HG03354 (cell line): ENCODE measurements at regions not wholly inside any gene's neighbourhood (a gene's known extent, or its start where the extent isn't known, plus 50 kb on each side); places are given as distances from the start of the nearest gene placed in this dataset.
A peak's percentile ranks its signal among the peaks of the same experiment; 100 is the strongest.
"Not testable (repeated sequence)": the region's sequence is repeated elsewhere in the genome, so short reads cannot be mapped to it uniquely, and the experiment has no call there.

ENCODE experiments used
- ATAC-seq: cut with Tn5 transposase; IDR thresholded peaks from one replicate; pipeline ENCODE4 v1.9.1; 2021; ENCODE audit warnings: mild to moderate bottlenecking; ENCODE audit not compliant: unreplicated experiment, poor library complexity, severe bottlenecking

DNA sequence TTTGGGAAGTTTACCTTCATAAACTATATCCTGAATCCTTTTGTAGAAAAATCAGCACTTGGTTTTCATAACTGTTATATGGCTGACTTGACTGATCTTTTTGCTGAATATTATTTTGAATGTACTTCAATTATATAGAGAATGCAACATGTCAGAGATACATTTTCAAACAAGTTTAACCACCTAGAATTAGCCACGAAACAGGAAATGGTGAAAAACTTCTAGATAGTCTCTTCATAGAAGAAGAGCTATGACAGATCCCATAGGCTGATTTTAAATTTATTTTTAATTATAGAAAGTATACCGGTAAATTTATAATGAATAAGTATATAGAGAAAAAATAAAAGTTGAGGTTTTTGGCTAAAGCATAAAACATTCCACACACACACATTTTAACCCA, 436.8 kb upstream of the DPPA4 start:
- ATAC-seq = no peak

DNA sequence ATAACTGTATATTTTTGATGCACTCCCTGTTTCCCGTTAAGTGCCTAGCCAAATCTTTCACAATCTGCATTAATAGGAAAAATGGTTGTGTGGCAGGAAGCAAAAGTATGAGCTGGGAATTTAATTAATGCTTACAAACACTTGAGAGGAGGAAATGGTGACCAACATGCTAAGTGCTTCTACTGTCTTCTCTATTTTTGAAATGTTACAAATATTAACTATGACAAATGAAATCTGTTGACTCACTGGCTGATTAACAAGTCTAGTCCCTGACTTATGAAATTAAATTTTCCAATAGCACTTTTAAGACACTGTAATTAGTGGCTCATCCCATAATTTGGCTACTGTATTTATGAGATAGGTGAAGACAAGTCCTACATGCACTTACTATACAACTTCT, 446.9 kb upstream of the DPPA4 start:
- ATAC-seq = no peak

DNA sequence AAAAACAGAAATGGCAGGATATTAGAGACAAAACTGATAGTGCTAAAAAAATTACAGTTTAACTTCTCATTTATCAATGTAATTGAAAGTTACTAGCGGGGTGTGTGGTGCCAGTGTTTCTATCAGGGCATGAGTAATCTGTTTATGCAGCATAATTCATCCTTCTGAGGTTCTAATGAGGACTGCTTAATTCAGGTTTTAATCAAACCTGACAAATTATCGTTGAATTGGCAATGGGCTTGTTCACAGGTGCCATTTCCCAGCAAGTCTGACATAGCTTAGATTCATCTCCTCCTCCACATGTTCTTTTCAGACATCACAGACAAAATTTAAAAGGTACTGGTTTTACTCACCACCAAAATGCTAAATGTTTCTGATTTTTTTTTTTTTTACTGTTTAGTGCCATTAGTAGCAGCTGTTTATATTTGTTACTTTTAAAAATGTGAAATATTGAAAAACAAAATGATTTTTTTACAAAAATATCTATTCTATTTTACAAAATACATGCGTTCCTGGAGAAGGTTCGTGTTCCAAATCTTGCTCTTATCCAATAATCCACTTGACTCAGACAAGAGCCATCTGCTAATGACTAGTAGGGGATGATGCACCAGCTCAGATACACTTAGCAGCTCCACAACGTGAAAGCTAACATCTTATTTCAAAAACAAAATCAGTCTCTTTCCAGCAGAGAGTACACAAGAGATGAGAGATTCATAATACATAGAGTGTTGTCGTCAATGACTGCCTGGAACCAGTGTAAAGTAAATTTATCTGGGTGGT, 447.7 kb upstream of the DPPA4 start:
- ATAC-seq = no peak

DNA sequence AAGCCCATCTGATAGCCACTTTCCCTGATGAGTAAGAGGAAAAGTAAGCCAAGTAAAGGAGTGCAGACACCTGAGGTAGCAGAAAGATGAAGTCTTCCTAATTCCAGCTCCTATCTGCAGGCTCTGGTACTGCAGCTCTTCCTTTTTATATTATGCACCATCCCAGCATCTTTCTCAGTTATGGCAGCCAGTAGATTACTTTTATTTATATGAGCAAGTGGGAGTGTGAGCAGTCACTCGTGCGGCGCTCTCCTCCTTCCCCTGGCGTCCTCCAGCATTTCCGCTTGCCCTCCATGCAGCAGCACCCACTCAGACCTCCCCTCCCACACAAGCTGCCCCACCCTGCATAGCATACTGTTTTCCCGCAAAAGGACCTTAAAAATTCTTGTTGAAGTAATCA, 465.9 kb upstream of the DPPA4 start:
- no peak for ATAC-seq

DNA sequence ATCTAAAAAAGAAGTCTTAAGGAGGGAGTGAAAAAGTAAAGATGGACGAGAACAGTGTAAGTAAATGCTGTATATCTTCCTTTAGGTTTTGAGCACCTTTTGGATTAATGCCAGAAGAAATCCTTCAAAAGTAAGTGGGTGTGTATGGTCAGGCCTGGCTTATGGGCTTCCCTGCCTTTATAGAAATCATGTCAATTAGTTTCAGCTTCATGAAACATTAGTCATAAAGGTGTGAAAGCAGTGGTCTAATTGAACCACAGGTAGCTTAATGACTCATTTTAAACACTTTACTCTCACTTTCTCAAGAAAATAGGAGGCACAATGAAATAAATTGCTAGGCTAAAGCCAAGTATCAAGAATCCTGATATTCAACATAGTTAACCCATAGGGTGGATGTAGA, 467.4 kb upstream of the DPPA4 start:
- peak; percentile 40 for ATAC-seq

DNA sequence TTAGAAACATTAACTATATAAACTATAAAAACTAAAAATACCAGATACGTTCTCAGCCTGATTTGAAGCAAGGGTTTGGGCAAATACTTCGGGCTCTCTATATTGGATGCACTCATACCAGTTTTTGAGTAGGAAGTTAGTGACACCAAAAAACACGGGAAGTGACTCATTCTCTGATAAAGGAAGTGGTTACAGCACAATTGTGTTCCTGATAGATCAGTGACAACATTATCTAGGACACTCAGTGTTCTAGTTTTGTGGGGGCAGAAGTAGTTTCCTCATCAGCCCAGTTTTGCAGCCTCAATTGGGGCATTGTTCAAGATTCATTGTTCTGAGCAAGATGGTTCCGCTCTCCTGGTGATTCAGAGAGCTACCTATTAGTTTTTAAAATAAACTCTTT, 469.6 kb upstream of the DPPA4 start:
- ATAC-seq = peak; percentile 91

DNA sequence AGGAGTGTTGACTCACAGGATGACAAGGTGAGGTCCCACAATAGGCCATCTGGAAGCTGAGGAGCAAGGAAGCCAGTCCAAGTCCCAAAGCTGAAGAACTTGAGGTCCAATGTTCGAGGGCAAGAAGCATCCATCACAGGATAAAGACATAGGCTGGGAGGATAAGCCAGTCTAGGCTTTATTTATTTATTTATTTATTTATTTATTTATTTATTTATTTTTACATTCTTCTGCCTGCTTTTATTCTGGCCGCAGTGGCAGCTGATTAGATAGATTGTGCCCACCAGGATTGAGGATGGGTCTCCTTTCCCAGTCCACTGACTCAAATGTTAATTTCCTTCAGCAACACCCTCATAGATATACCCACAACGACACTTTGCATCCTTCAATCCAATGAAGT, 472.2 kb upstream of the DPPA4 start:
- no peak for ATAC-seq

DNA sequence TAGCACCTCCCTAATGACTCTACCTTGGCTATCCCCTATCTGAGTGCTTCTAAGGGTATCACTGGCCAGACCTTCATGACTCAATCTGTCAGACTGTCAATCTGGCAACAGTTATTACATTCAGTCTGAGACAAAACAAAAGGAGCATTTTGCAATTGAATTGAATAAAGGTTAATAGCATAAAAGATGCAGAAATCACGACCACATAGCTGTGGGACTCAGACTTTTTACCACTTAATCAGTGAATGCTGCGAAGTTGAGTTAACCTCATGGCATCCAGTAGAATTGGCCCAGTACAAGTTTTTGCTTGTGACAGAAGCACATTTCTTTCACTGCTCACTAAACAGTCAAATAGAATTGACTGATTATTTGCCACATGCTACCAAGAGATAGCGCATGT, 480.7 kb upstream of the DPPA4 start:
- no peak for ATAC-seq

DNA sequence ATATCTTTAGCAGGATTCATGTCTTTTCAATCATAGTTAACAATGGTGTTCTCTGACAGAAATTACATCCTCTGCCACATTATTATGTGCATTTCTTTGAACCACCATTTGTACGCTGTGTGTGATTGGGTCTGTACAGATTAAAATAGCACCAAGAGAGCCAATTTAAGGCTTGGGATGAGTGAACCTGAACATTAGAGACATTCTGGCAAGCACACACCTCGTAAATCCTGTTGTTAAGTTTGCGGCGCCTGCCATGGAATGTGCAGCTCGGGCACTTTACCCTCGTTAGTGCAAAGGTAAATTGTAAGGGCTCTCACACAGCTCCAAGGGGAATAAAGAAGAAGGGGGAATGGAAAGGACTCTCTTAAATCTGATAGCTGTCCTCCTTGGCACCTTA, 482.4 kb upstream of the DPPA4 start:
- ATAC-seq = no peak

DNA sequence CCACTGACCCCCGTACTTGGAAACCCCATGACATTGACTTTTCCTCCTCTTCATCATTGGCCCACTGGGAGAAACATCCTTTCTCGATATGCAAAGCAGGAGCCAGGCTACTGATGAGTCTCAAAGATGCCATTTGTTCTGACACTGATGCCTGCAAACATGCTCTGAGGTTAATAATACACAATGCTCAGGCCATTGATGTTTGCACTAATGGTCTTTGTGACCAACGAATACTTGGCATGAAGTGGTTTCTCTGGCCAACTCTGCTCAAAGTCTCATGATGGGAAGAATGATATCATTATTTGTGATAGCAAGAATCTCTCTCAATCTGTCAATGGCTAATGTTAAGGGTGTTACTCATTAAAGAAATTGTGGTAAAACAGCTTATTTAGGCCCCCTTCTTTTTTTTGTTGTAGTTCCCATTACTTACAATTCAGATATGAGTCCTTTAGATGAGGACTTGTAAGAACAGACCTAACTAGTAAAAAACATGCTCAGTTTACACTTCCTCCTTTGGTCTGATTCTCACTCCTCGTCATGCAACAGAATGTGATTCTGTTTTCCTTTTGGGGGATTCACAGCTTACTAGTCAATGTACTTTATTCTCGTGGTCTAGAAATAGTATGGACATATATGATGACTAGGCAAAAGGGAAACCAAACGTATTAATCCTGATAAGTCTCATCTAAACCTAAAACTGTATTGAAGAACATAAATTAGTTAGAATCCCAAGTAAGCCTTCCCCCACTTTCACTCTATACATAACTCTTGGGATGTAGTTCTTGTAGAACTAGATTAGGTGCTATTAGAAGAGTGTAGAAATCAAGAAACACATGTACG, 488.8 kb upstream of the DPPA4 start:
- no peak for ATAC-seq

DNA sequence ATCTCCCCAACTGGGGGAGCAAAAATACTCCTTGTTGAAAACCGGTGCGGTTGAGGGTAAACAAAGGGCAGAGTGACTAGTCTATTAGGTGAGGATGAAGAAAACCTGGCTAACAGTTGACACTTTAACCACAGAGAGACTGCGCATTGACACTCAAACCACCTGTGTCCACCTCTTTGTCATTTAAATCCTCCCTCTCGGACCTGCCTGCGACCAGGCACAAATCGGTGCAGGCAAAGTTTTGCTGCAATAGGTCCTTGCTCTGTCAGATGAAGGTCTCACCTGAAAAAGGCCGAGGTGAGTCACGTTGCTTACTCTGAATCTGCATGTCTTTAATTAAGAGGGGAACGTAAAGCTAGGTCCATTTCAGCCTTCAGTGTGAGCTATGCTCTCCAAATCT, 494.1 kb upstream of the DPPA4 start:
- ATAC-seq = no peak

DNA sequence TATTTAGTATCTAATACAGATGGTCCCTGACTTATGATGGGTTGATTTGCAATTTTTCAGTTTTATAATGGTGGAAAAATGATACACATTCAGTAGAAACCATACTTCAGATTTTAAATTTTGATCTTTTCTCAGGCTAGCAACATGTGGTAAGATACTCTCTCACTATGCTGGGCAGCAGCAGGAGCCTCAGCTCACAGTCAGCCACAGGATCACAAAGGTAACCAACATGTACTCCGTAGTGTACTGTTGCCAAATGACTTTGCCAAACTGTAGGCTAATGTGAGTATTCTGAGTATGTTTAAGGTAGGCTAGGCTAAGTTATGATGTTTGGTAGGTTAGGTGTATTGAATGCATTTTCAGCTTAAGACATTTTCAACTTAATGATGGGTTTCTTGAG, 498.6 kb upstream of the DPPA4 start:
- ATAC-seq = no peak

DNA sequence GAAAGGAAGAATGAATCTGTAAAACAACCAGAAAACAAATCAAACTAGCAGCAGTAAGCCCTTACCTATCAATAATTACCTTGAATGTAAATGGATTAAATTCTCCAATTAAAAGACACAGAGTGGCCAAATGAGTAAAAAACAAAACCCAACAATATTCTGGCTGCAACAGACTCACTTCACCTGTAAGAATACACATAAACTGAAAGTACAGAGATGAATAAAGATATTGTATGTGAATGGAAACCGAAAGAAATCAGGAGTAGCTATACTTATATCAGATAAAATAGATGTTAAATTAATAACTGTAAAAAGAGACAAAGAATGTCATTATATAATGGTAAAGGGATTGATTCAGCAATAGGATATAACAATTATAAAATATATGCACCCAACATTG, 514.5 kb upstream of the DPPA4 start:
- no peak for ATAC-seq

DNA sequence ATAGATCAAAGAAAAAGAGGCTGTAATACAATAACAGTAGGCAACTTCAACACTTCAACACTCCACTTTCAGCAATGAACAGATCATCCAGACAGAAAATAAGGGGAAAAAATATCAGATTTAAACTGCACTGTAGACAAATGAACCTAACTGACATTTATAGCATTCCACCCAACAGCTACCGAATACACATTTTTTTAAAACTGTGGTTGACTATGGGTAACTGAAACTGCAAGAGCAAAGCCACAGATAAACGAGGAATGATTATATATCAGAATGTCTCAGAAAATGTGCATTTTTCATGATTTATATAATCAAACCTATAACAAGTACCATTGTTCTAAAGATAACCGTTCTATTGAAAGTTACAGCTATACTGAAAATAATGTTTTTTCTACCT, 514.9 kb upstream of the DPPA4 start:
- ATAC-seq = no peak

DNA sequence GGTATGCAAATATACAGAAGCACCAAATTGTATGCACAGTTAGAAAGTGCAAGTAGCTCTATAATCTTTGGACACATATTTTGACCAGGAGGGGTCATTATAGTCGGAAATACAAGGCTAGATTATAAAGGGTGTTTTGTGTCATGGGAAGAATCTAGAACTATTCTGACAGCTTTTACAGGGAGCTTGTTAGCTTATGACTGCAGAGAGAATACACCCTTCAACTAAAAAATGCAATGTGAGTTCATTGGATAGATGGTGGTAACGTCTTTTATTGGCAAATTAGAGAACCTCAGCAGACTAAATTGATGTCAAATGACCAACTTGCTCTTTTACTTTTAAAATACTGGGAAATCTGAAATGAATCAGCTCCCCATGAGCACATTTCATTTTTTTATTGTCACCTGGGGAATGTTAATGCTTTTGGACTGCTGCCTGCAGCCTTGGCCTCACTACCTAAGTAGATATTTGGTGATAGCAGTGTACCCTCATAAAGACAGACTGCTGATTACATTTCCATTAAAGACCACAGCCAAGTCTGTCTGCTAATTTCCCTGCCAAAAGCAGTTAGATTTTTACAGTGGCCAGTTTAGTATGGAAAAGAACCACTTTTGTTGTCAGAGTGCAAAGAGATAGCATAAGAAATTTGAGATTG, 515.9 kb upstream of the DPPA4 start:
- ATAC-seq = no peak

DNA sequence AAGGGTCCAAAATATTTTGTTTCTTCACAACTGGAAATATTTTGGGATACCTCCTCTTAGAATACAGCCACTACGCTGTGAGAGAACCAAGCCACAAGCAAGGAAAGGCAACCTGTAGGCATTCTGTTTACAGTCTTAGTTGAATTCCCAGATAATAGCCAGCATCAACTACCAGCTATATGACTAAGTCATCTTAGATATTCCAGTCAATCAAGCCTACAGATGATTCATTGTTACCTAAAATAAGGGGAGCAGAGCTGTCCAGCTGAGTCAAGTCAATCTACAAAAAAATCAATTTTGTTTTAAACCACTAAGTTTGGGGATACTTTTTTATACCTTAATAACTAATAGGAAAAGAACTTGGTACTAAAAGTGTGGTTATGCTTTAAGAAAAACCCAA, 526.4 kb upstream of the DPPA4 start:
- no peak for ATAC-seq

DNA sequence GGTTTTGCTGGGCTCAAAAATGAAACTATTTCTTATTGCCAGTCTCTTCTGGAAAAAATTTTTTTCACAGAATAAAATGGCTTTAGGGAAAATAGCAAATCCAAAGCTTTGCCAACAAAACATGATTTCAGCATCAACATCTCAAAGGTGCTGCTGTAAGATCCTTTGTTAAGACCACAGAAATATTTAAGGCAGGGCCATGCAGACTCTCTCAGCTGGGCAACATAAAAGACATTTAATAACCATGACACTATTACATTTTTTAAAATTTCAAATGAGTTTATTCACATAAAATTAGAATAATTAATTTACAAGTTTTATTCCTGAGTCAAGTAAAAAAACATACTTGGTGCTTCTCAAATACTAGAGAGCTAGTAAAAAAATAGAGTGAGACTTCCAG, 527.1 kb upstream of the DPPA4 start:
- ATAC-seq = no peak

DNA sequence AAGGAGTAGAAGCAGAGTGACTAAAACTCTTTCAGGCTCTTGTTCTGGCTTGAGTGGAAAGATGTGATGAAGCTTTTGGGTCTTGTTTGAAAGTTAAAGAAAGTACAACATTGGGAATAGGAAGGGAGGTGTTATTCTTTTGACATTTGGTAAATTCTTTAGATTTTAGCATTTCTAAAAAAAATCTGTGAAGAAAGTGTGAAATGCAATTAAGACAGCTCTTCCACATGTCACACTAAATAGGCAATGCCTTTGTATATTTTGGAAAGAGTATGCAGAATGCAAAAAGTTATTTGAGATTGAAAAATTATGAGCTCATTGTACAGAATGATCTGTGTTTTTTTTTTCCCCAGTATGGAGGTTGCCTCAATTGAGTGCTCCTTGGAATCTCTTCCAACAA, 532.2 kb upstream of the DPPA4 start:
- ATAC-seq = no peak

DNA sequence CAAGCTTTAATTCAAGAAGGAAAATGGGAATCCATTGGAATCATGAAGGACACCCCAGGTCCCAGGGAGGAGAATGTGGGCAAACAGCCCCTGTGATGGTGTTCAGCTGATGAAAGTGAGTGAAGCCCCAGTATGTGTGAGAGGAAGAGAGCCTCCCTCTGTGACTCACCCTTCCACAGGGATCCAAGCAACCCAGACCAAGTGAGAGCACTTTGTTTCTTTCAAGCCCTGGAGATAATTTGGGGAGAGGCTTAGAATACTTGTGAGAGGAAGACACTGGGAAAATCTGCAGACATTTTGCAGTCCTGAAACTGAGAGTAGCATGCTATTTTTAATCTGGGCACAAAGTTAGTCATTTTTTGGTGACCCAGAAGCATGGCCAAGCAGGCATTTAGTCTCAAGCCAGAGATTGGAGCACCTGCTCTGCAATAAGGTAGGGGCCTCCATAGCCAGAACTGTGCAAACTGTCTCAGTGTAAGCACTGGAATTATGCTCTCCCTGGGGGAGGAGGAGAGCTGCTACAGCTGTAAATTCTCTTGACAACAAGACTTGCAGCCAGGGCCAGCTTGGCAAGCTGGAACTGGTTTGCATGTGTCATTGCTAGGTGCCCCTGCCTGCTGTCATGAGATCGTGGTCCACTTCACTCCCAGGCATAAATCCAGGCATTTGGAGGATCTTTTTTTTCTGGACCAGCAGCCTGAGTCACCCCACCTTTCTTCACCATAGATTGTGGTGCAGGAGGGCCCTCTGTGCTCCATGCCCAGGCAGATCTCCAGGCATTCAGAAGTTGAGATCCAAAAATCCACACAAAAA, 537.8 kb upstream of the DPPA4 start:
- no peak for ATAC-seq

DNA sequence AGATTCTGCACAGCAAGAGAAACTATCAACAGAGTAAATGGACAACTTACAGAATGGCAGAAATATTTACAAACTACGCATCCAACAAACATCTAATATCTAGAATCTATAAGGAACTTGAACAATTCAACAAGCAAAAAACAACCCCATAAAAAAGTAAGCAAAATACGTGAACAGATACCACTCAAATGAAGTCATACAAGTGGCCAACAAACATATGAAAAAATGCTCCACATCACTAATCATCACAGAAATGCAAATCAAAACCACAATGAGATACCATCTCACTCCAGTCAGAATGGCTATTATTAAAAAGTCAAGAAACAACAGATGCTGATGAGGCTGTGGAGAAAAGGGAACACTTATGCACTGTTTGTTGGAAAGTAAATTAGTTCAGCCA, 540.3 kb upstream of the DPPA4 start:
- ATAC-seq = not testable (repeated sequence)
